H1 (cell line): ENCODE measurements at regions not wholly inside any gene's neighbourhood (a gene's known extent, or its start where the extent isn't known, plus 50 kb on each side); places are given as distances from the start of the nearest gene placed in this dataset.

ENCODE experiments used
- CTCF ChIA-PET: fragments of 300-600 bp; sonication (Branson Sonifier 250); formaldehyde crosslinking; loops from one replicate; lab custom pipeline; 2021; ENCODE audit not compliant: partially characterized antibody; lab: Charles Lee
- POLR2A ChIA-PET: fragments of 300-600 bp; sonication (Branson Sonifier 250); formaldehyde crosslinking; loops from one replicate; lab custom pipeline; 2021; ENCODE audit warnings: inconsistent platforms; ENCODE audit not compliant: partially characterized antibody; lab: Charles Lee
- DNase-seq, 2 experiments: peaks; one replicate each; pipeline versions ENCODE4 v3.0.0 to v3.0.0-alpha.2; 2010 to 2022; ENCODE audit warnings: low spot score in 2 of 2, low read depth in 1 of 2, mixed read lengths in 1 of 2
- FAIRE-seq: peaks from 2 replicates; lab custom pipeline; 2011; peaks lifted over from hg19 to GRCh38; lab: Jason Lieb, UNC
- H2AFZ ChIP-seq: 2 replicates; pipeline ENCODE4 v1.8.1; 2012; ENCODE audit warnings: low read length, inconsistent platforms
- H2AK5ac ChIP-seq: 2 replicates; pipeline ENCODE4 v1.6.1; 2013; ENCODE audit warnings: low read depth, low read length
- H2BK120ac ChIP-seq: replicated peaks from 2 replicates; pipeline ENCODE3; 2013; ENCODE audit warnings: low read depth, low read length, inconsistent platforms
- H2BK12ac ChIP-seq: 2 replicates; pipeline ENCODE4 v1.6.1; 2013; ENCODE audit warnings: low read depth, low read length
- H2BK15ac ChIP-seq: 2 replicates; pipeline ENCODE4 v1.6.1; 2013; ENCODE audit warnings: low read length
- H2BK20ac ChIP-seq: 2 replicates; pipeline ENCODE4 v1.6.1; 2013; ENCODE audit warnings: low read length
- H2BK5ac ChIP-seq: 2 replicates; pipeline ENCODE4 v1.6.1; 2013; ENCODE audit warnings: low read depth, low read length
- H3K14ac ChIP-seq: 2 replicates; pipeline ENCODE4 v1.6.1; 2013; ENCODE audit warnings: inconsistent platforms; ENCODE audit not compliant: insufficient read length
- H3K18ac ChIP-seq: 2 replicates; pipeline ENCODE4 v1.6.1; 2013; ENCODE audit warnings: low read length; ENCODE audit errors: extremely low read depth
- H3K23ac ChIP-seq: 2 replicates; pipeline ENCODE4 v1.6.1; 2013; ENCODE audit warnings: inconsistent platforms; ENCODE audit not compliant: insufficient read length
- H3K23me2 ChIP-seq: 2 replicates; pipeline ENCODE4 v1.6.1; 2013; ENCODE audit warnings: low read depth, low read length
- H3K27ac ChIP-seq: 2 replicates; pipeline ENCODE4 v1.6.1; 2011; ENCODE audit warnings: low read depth, low read length, inconsistent platforms
- H3K27me3 ChIP-seq, 4 experiments: replicated peaks in 1 of 4; 1 replicate in 1 of 4; 2 replicates in 3 of 4; pipeline versions ENCODE4 v1.6.1 to v1.8.1; 2011 to 2013; ENCODE audit warnings: low read length in 3 of 4, mild to moderate bottlenecking in 3 of 4, inconsistent platforms in 2 of 4, mixed read lengths in 2 of 4, moderate library complexity in 1 of 4; ENCODE audit not compliant: control insufficient read depth in 3 of 4, insufficient read depth in 3 of 4; ENCODE audit errors: extremely low read depth in 1 of 4
- H3K36me3 ChIP-seq, 4 experiments: 2 replicates each; pipeline versions ENCODE4 v1.6.1 to v1.8.1; 2011 to 2013; ENCODE audit warnings: mild to moderate bottlenecking in 4 of 4, low read length in 3 of 4, moderate library complexity in 2 of 4, control low read depth in 1 of 4, inconsistent platforms in 1 of 4; ENCODE audit not compliant: insufficient read depth in 4 of 4, control insufficient read depth in 2 of 4
- H3K4ac ChIP-seq: replicated peaks from 2 replicates; pipeline ENCODE3; 2013; ENCODE audit warnings: low read length, low read depth, mixed read lengths, inconsistent platforms; ENCODE audit not compliant: insufficient read length
- H3K4me1 ChIP-seq, 4 experiments: replicated peaks in 1 of 4; 1 replicate in 1 of 4; 2 replicates in 3 of 4; pipeline versions ENCODE4 v1.6.1 to v1.8.1; 2011 to 2013; ENCODE audit warnings: low read length in 3 of 4, inconsistent platforms in 2 of 4, mixed read lengths in 1 of 4; ENCODE audit not compliant: insufficient read depth in 4 of 4, control insufficient read depth in 3 of 4
- H3K4me2 ChIP-seq, 2 experiments: 2 replicates each; pipeline versions ENCODE4 v1.6.1 to v1.8.1; 2011 to 2013; ENCODE audit warnings: low read depth in 2 of 2, low read length in 2 of 2, control low read depth in 1 of 2, inconsistent platforms in 1 of 2, mild to moderate bottlenecking in 1 of 2; ENCODE audit not compliant: insufficient read depth in 1 of 2
- H3K4me3 ChIP-seq, 4 experiments: fragments of 200-600, 300-600 bp in 1 of 4; sonication (generic), shearing (Covaris generic), sonication (Bioruptor Twin) in 1 of 4; 2 replicates each; pipeline versions ENCODE4 v1.5.1 to v1.8.1; 2011 to 2016; ENCODE audit warnings: low read length in 4 of 4, low read depth in 3 of 4, control low read depth in 2 of 4, inconsistent platforms in 2 of 4, mild to moderate bottlenecking in 2 of 4, mixed read lengths in 1 of 4, moderate library complexity in 1 of 4; ENCODE audit not compliant: insufficient read depth in 2 of 4; ENCODE audit errors: extremely low read depth in 1 of 4
- H3K56ac ChIP-seq: replicated peaks from 2 replicates; pipeline ENCODE3; 2013; ENCODE audit warnings: low read depth, mild to moderate bottlenecking, mixed read lengths, low read length, inconsistent platforms; ENCODE audit not compliant: insufficient read length
- H3K79me1 ChIP-seq: 2 replicates; pipeline ENCODE4 v1.6.1; 2013; ENCODE audit warnings: low read depth, low read length, control low read depth
- H3K79me2 ChIP-seq, 2 experiments: 2 replicates each; pipeline versions ENCODE4 v1.6.1 to v1.8.1; 2012 to 2013; ENCODE audit warnings: low read length in 2 of 2, mild to moderate bottlenecking in 2 of 2, inconsistent platforms in 1 of 2; ENCODE audit not compliant: insufficient read depth in 2 of 2, control insufficient read depth in 1 of 2
- H3K9ac ChIP-seq, 4 experiments: replicated peaks in 1 of 4; 1 replicate in 1 of 4; 2 replicates in 3 of 4; pipeline versions ENCODE4 v1.6.1 to v1.8.1; 2011 to 2013; ENCODE audit warnings: low read depth in 3 of 4, low read length in 3 of 4, control low read depth in 2 of 4, mild to moderate bottlenecking in 2 of 4, moderate library complexity in 2 of 4, inconsistent platforms in 1 of 4; ENCODE audit errors: extremely low read depth in 1 of 4
- H3K9me3 ChIP-seq, 2 experiments: 2 replicates each; pipeline versions ENCODE4 v1.6.1 to v1.8.1; 2012 to 2013; ENCODE audit warnings: mild to moderate bottlenecking in 2 of 2, moderate library complexity in 2 of 2, control low read depth in 1 of 2, inconsistent platforms in 1 of 2, low read depth in 1 of 2, low read length in 1 of 2, mixed read lengths in 1 of 2; ENCODE audit not compliant: insufficient read depth in 2 of 2
- H4K20me1 ChIP-seq, 2 experiments: replicated peaks in 1 of 2; 2 replicates each; pipeline versions ENCODE3 to v1.8.1; 2011 to 2013; ENCODE audit warnings: inconsistent platforms in 2 of 2, low read length in 2 of 2, mild to moderate bottlenecking in 1 of 2; ENCODE audit not compliant: insufficient read depth in 2 of 2, control insufficient read depth in 1 of 2
- H4K5ac ChIP-seq: 2 replicates; pipeline ENCODE4 v1.6.1; 2013; ENCODE audit warnings: low read length, low read depth, mixed read lengths, inconsistent platforms; ENCODE audit not compliant: insufficient read length
- H4K8ac ChIP-seq: 2 replicates; pipeline ENCODE4 v1.8.0; 2013; ENCODE audit warnings: mild to moderate bottlenecking, moderate library complexity, low read length, inconsistent platforms; ENCODE audit not compliant: insufficient read depth; ENCODE audit errors: extremely low read depth
- H4K91ac ChIP-seq: replicated peaks from 2 replicates; pipeline ENCODE3; 2013; ENCODE audit warnings: low read length, mixed read lengths, inconsistent platforms; ENCODE audit not compliant: insufficient read length
- CBX5 ChIP-seq: fragments of 300-800, 300-1000 bp; sonication (generic); IDR thresholded peaks from 2 replicates; pipeline ENCODE4 v1.7.1; 2016; ENCODE audit warnings: antibody characterized with exemption, low read length, low read depth
- CEBPB ChIP-seq: IDR thresholded peaks from 2 replicates; pipeline ENCODE4 v1.6.1; 2012; ENCODE audit warnings: low read depth, low read length
- EZH2 ChIP-seq: fragments of 200-600 bp; sonication (generic); IDR thresholded peaks from 2 replicates; pipeline ENCODE4 v1.7.1; 2012; ENCODE audit warnings: low read depth, mild to moderate bottlenecking, moderate library complexity, low read length, inconsistent platforms; ENCODE audit not compliant: severe bottlenecking
- HDAC2 ChIP-seq, 2 experiments: fragments of 300-600 bp in 1 of 2; sonication (generic) in 1 of 2; IDR thresholded peaks; 2 replicates each; pipeline ENCODE4 v1.6.1; 2011 to 2012; ENCODE audit warnings: low read depth in 2 of 2, low read length in 2 of 2, mild to moderate bottlenecking in 2 of 2, moderate library complexity in 2 of 2, borderline replicate concordance in 1 of 2, inconsistent platforms in 1 of 2
- HDAC6 ChIP-seq: IDR thresholded peaks from one replicate; pipeline ENCODE4 v1.7.1; 2012; ENCODE audit warnings: low read depth, mild to moderate bottlenecking, inconsistent platforms, low read length, moderate library complexity
- KDM1A ChIP-seq: fragments of 200-600, 300-600 bp; sonication (generic); IDR thresholded peaks from 2 replicates; pipeline ENCODE4 v1.7.1; 2016; ENCODE audit warnings: mild to moderate bottlenecking, low read length, borderline replicate concordance
- KDM5A ChIP-seq: fragments of 200-600 bp; IDR thresholded peaks from 2 replicates; pipeline ENCODE4 v1.7.1; 2012; ENCODE audit warnings: mild to moderate bottlenecking, low read length, inconsistent platforms, mixed read lengths
- RFX5 ChIP-seq: IDR thresholded peaks from 2 replicates; pipeline ENCODE4 v1.6.1; 2011; ENCODE audit warnings: low read depth, low read length, improper control_type of control experiment, borderline replicate concordance
- SIN3A ChIP-seq, 2 experiments: IDR thresholded peaks in 1 of 2; conservative IDR thresholded peaks in 1 of 2; 2 replicates each; pipeline ENCODE4 v1.6.1; 2011 to 2012; ENCODE audit warnings: low read length in 2 of 2, improper control_type of control experiment in 1 of 2, low read depth in 1 of 2, mild to moderate bottlenecking in 1 of 2
- SIRT6 ChIP-seq: IDR thresholded peaks from one replicate; pipeline ENCODE4 v1.7.1; 2012; ENCODE audit warnings: low read length, inconsistent platforms
- YY1 ChIP-seq: IDR thresholded peaks from 2 replicates; pipeline ENCODE4 v1.6.1; 2011; ENCODE audit warnings: low read depth, mild to moderate bottlenecking, low read length
- WGBS, 2 experiments: shearing (Covaris generic) in 1 of 2; methylation state at CpG; one replicate each; pipeline versions ENCODE4 v1.1.6 to v1.1.7; 2013 to 2015; ENCODE audit warnings: low lambda C conversion rate in 2 of 2, mixed read lengths in 2 of 2, inconsistent platforms in 1 of 2, low coverage in 1 of 2, missing lambda C conversion rate in 1 of 2; ENCODE audit not compliant: insufficient replicate concordance in 2 of 2, insufficient coverage in 1 of 2, insufficient read length in 1 of 2; ENCODE audit errors: extremely low coverage in 1 of 2, missing lambda C conversion rate in 1 of 2; 5-methylcytosine and 5-hydroxymethylcytosine counted together
- TF ChIP-seq, protein P1 (sequence below): IDR thresholded peaks from 2 replicates; pipeline ENCODE4 v1.6.1; 2011; ENCODE audit warnings: low read length, improper control_type of control experiment

DNA sequence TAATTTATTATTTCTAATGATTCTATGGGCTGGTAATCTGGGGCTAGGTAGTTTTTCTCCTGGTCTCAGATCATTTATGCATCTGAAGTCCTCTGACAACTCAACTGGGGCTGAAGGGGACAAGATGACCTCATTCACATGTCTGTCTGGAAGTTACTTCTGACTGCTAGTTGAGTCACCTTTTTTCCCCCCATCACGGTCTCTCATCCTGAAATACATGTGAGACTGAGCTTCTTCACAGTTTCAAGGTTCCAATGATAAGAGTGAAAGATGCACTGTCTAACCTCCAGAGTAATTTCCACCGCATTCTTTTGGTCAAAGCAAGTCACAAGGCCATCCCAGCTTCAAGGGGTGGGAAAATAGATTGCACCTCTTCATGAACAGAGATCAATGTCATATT is 356.7 kb upstream of the RPS6KA3 start (continued):
- TF ChIP-seq YY1 = no peak

DNA sequence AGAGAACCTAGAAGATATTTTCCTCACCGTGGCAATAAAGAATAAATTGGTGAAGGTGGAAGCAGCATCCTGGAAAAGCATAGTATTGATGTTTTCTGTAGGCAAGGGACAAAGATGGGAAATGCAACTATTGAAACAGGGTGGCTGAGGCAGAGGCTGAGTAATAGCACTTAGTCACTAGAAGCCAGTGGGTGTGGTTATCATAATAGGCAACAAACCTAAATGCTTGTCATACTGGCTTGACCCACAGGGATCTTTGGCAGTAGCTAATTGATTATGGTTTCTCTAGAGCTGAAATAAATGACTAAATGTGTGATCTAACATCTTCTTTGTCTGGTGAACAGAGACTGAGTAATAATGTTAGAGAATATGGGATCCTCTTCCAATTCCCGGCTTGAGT is 353.6 kb upstream of the RPS6KA3 start:
- Histone ChIP-seq H3K4ac (no peak overlapping the region), H3K27me3 (no peaks in the 10 kb centered on the region), H2AFZ (no peak overlapping the region), H3K9ac (no peak overlapping the region), H3K9me3 (no peaks in the 10 kb centered on the region), H3K36me3 (no peaks in the 10 kb centered on the region), H4K5ac (no peak overlapping the region), H3K4me3 (no peak overlapping the region), H3K27ac (no peak overlapping the region), H3K79me2 (no peaks in the 10 kb centered on the region), H3K18ac (no peak overlapping the region), H2BK12ac (no peak overlapping the region), H2BK120ac (no peak overlapping the region), H4K8ac (no peak overlapping the region), H4K91ac (no peak overlapping the region), H3K23ac (no peak overlapping the region), H4K20me1 (no peaks in the 10 kb centered on the region), H2BK15ac (no peak overlapping the region), H3K4me1 (no peaks in the 10 kb centered on the region), H3K14ac (no peak overlapping the region), H3K79me1 (no peaks in the 10 kb centered on the region), H2BK20ac (no peak overlapping the region), H3K4me2 (no peak overlapping the region), H2BK5ac (no peak overlapping the region), H3K23me2 (no peaks in the 10 kb centered on the region), H2AK5ac (no peak overlapping the region), H3K56ac (no peak overlapping the region)
- DNase-seq (no peak), FAIRE-seq (no peak)
- 87% methylated on average over 2 of the region's 2 CpGs; no CpG with 5 or more reads in 1 of the 2 experiments for WGBS, 2 experiments
- CTCF ChIA-PET = interaction anchor here (1.1 kb wide), 1 partner anchor 89 kb away, joined by 3 read pairs; no protein-coding TSS in a partner anchor
- POLR2A ChIA-PET = no interaction called here
- TF ChIP-seq HDAC2 (IDR thresholded peaks at IDR 0.05; ENCODE audit: borderline replicate concordance in 1 of 2, low read depth in 2 of 2, low read length in 2 of 2) (no peak), CEBPB (no peak), KDM1A (no peak), EZH2 (no peak), RFX5 (no peak), CBX5 (no peak), SIRT6 (no peak), SIN3A (conservative IDR thresholded peaks at IDR 0.05 in 1 of 2, IDR thresholded peaks at IDR 0.05 in 1 of 2; ENCODE audit: low read depth in 1 of 2, low read length in 2 of 2) (no peak), KDM5A (no peak), YY1 (no peak), HDAC6 (no peak)
- TF ChIP-seq, protein P1, sequence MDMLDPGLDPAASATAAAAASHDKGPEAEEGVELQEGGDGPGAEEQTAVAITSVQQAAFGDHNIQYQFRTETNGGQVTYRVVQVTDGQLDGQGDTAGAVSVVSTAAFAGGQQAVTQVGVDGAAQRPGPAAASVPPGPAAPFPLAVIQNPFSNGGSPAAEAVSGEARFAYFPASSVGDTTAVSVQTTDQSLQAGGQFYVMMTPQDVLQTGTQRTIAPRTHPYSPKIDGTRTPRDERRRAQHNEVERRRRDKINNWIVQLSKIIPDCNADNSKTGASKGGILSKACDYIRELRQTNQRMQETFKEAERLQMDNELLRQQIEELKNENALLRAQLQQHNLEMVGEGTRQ = no peak
